Endothelial cell of umbilical vein (primary cell): ENCODE measurements at regions not wholly inside any gene's neighbourhood (a gene's known extent, or its start where the extent isn't known, plus 50 kb on each side); places are given as distances from the start of the nearest gene placed in this dataset.

Experiments
- CTCF ChIP-seq, 2 donors: IDR thresholded peaks; 1 replicate in 1 of 2; 2 replicates in 1 of 2; pipeline ENCODE4 v1.5.1; 2011; ENCODE audit warnings: low read length in 2 of 2, mild to moderate bottlenecking in 2 of 2, moderate library complexity in 2 of 2, control low read depth in 1 of 2, inconsistent platforms in 1 of 2, low read depth in 1 of 2; ENCODE audit not compliant: insufficient read depth in 1 of 2; ENCODE audit errors: extremely low read depth in 1 of 2
- EZH2 ChIP-seq: IDR thresholded peaks from 2 replicates; pipeline ENCODE4 v1.6.1; 2012; ENCODE audit warnings: borderline replicate concordance, low read depth, mild to moderate bottlenecking, moderate library complexity, low read length, inconsistent platforms; ENCODE audit not compliant: severe bottlenecking
- FOS ChIP-seq: IDR thresholded peaks from 2 replicates; pipeline ENCODE4 v1.6.1; 2011; ENCODE audit warnings: mild to moderate bottlenecking, low read length, moderate library complexity, borderline replicate concordance; ENCODE audit not compliant: insufficient read depth
- MAX ChIP-seq: IDR thresholded peaks from 2 replicates; pipeline ENCODE4 v1.6.1; 2011; ENCODE audit not compliant: insufficient read depth, insufficient read length
- MYC ChIP-seq: IDR thresholded peaks from one replicate; pipeline ENCODE4 v1.6.1; 2011; ENCODE audit warnings: mild to moderate bottlenecking, low read depth, low read length
- POLR2A ChIP-seq: IDR thresholded peaks from 2 replicates; pipeline ENCODE4 v1.6.1; 2012; ENCODE audit warnings: low read depth, mild to moderate bottlenecking, control low read depth, low read length
- POLR2AphosphoS5 ChIP-seq: IDR thresholded peaks from 2 replicates; pipeline ENCODE4 v1.6.1; 2012; ENCODE audit warnings: low read depth, mild to moderate bottlenecking, control low read depth, low read length, moderate library complexity; ENCODE audit not compliant: insufficient read depth

GRCh38 chr4:14076776-14077175 is 449.3 kb upstream of the BOD1L1 start:
- no peak for TF ChIP-seq CTCF (IDR thresholded peaks at IDR 0.05; ENCODE audit: extremely low read depth in 1 of 2, insufficient read depth in 1 of 2, low read depth in 1 of 2, low read length in 2 of 2)
- no peak for TF ChIP-seq POLR2AphosphoS5
- TF ChIP-seq POLR2A, result no peak
- no peak for TF ChIP-seq EZH2
- TF ChIP-seq MAX, result no peak
- TF ChIP-seq MYC, result no peak
- TF ChIP-seq FOS, result no peak
